GM12864 (cell line): ENCODE measurements at regions not wholly inside any gene's neighbourhood (a gene's known extent, or its start where the extent isn't known, plus 50 kb on each side); places are given as distances from the start of the nearest gene placed in this dataset.

ENCODE experiments used
- DNase-seq: peaks from one replicate; pipeline ENCODE4 v3.0.0-alpha.2; 2011; ENCODE audit warnings: low read depth
- H3K4me3 ChIP-seq: 2 replicates; pipeline ENCODE4 v1.5.1; 2011; ENCODE audit warnings: mild to moderate bottlenecking, low read depth, low read length, control low read depth
- CTCF ChIP-seq: IDR thresholded peaks from 2 replicates; pipeline ENCODE4 v1.5.1; 2011; ENCODE audit warnings: low read depth, mild to moderate bottlenecking, moderate library complexity, low read length, control low read depth, inconsistent platforms; ENCODE audit errors: missing control alignments

DNA sequence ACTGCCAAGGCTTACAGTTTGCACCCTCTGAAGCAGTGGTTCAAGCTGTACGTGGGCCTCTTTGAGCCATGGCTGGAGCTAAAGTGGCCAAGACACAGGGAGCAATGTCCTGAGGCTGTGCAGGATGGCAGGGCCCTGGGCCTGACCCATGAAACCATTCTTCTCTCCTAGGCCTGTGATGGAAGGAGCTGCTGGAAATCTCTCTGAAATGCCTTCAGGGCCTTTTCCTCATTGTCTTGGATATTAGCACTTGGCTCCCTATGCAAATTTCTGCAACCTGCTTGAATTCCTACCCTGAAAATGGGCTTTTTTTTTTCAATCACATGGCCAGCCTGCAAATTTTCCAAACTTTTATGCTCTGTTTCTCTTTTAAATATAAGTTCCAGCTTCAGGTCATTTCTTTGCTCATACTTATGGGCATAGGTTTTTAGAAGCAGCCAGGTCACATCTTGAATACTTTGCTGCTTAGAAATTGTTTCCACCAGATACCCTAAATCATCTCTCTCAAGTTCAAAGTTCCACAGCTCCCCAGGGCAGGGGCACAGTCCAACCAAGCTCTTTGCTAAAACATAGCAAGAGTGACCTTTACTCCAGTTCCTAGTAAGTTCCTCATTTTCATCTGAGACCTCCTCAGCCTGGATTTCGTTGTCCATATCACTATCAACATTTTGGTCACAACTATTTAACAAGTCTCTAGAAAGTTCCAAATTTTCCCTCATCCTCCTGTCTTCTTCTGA, 138.3 kb downstream of the OSTF1 start:
- no peak for DNase-seq
- no peak for TF ChIP-seq CTCF
- H3K4me3 ChIP-seq = no peak overlapping the region

DNA sequence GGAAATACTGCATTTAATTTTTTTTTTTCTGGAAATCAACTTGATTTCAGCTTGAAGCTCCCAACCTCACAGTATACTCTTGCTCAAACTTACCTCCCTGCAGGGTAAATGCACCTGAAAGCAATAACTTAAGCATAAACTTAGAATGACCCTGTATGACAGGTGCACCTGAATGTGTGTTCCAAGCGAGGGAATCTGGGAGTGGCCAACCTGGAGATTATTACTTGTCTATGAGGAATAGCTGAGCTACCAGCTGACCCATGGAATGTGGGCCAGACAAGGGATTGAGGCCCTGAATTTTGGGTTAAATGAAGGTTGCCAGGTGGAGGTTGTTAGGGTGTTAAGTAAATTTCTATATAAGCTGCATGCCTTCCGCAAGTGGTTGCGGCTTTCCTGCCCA, 140.6 kb downstream of the OSTF1 start:
- no peak overlapping the region for H3K4me3 ChIP-seq
- no peak for TF ChIP-seq CTCF
- DNase-seq = no peak

DNA sequence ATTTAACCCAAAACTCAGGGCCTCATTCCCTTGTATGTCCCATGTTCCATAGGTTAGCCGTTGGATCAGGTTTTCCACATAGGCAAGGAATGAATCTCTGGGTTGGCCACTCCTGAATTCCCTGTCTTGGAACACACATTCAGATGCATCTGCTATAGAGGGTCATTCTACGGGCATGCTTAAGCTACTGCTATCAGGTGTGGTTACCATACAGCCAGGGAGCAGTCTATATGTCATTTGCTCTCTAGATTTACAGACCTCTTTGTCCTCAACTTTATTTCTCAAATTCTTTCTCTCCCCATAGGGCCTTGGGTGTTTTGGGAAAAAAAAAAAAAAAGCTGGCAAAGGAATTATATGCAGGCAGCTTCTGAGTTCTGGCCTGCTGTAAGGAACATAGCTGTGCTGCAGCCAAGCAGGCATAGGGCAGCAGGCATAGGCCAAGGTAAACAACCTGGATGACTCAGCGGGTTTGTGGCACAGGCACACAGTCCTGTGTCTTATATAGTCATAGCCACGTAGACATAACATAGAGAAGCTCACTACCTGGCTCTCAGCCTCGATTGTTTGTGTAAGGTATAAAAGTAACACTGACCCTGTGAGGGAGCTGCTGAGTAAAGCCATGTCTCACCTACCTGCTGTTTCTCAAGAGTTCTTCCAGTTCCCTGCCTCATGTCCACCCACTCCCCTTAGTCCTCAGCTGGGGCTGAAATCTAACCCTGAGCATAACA, 141.5 kb downstream of the OSTF1 start:
- DNase-seq = no peak
- H3K4me3 ChIP-seq = no peak overlapping the region
- no peak for TF ChIP-seq CTCF

GRCh38 chr9:75230469-75230868, 142.2 kb downstream of the OSTF1 start:
- TF ChIP-seq CTCF = no peak
- no peak overlapping the region for H3K4me3 ChIP-seq
- DNase-seq = no peak

DNA sequence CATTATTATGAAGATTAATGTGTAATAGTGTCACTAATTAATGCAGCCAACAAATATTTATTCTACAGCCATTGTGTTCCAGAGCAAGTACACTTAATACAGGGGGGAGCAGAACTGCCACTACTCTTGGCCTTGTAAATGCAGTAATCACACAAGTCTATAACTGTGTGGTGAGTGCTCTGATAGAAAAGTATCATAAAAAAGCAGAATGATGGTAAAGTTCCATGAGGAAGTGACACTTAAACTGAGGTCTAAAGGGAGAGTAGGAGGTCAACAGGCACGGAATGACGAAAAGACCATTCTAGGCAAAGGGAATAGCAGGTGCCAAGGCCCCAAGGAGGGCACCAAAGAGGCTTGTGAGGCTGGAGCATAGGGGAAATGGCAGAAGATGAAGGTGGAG, 142.9 kb downstream of the OSTF1 start:
- DNase-seq = no peak
- no peak for TF ChIP-seq CTCF
- no peak overlapping the region for H3K4me3 ChIP-seq

- TF ChIP-seq CTCF = no peak
- H3K4me3 ChIP-seq = no peak overlapping the region
- no peak for DNase-seq
These were observed 144.7 kb downstream of the OSTF1 start for GRCh38 chr9:75233011-75233410.

DNA sequence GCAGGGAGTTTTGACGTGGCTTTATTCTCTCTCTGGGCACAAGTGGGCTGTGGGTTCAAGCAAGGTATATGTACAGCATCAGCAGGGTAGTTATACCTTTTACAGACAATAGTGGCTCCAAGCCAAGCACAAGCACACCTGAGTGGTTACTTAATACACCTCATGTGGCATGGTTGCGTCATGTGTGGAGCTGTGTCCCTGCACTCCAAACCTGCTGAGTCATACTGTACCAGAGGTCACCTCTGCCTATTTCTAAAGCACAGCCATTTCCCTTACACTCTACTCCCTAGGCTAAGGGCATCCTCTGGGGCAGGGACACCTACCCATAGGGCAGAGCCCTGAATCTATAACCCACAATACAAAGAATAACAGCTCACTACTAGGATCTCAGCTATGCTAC, 147.3 kb downstream of the OSTF1 start:
- H3K4me3 ChIP-seq = no peak overlapping the region
- DNase-seq = no peak
- no peak for TF ChIP-seq CTCF
